ENCODE measurements at regions not wholly inside any gene's neighbourhood (a gene's known extent, or its start where the extent isn't known, plus 50 kb on each side); places are given as distances from the start of the nearest gene placed in this dataset.
A peak's percentile ranks its signal among the peaks of the same experiment; 100 is the strongest.

GRCh38 chr16:85306071-85306792 is 194.0 kb upstream of the CIBAR2 start (continued):
- TF ChIP-seq CEBPZ (IDR thresholded peaks at IDR 0.05; ENCODE audit: low read length) (no peak), TBL1XR1 (IDR thresholded peaks at IDR 0.05; ENCODE audit: borderline replicate concordance, low read length, partially characterized antibody) (no peak), ARNT2 (CRISPR knock-in tag; IDR thresholded peaks at IDR 0.05; ENCODE audit: low read depth) (no peak), RXRB (CRISPR knock-in tag; IDR thresholded peaks at IDR 0.05; ENCODE audit: borderline replicate concordance) (peak; percentile 83; the same call in 1 of the 2 replicates), TEAD2 (CRISPR knock-in tag; IDR thresholded peaks at IDR 0.05) (no peak), ZNF782 (CRISPR knock-in tag; IDR thresholded peaks at IDR 0.05; ENCODE audit: borderline replicate concordance) (peak; percentile 89; the same call in 1 of the 2 replicates), CERS6 (CRISPR knock-in tag; IDR thresholded peaks at IDR 0.05) (no peak), ATF6 (CRISPR knock-in tag; conservative IDR thresholded peaks at IDR 0.05) (no peak), ZSCAN29 (CRISPR knock-in tag; conservative IDR thresholded peaks at IDR 0.05) (no peak), ZNF12 (CRISPR knock-in tag; IDR thresholded peaks at IDR 0.05) (0 out of 2 replicates have a peak, but pooled peaks have one; percentile 18), ZNF780A (CRISPR knock-in tag; IDR thresholded peaks at IDR 0.05) (no peak), ZNF615 (CRISPR knock-in tag; IDR thresholded peaks at IDR 0.05; ENCODE audit: borderline replicate concordance) (no peak), REST (IDR thresholded peaks at IDR 0.05; ENCODE audit: borderline replicate concordance in 1 of 2, low read depth in 1 of 2, low read length in 2 of 2) (0 out of 4 replicates have a peak, but pooled peaks of 1 of the 2 experiments have one; percentile 6), FUBP1 (CRISPR knock-in tag; IDR thresholded peaks at IDR 0.05; ENCODE audit: borderline replicate concordance) (no peak), CEBPG (CRISPR knock-in tag; IDR thresholded peaks at IDR 0.05) (peak; percentile 79), ZNF772 (CRISPR knock-in tag; IDR thresholded peaks at IDR 0.05) (0 out of 2 replicates have a peak, but pooled peaks have one; percentile 60), MEF2D (CRISPR knock-in tag; IDR thresholded peaks at IDR 0.05) (peak; percentile 85)
